ENCODE measurements at regions not wholly inside any gene's neighbourhood (a gene's known extent, or its start where the extent isn't known, plus 50 kb on each side); places are given as distances from the start of the nearest gene placed in this dataset.

DNA sequence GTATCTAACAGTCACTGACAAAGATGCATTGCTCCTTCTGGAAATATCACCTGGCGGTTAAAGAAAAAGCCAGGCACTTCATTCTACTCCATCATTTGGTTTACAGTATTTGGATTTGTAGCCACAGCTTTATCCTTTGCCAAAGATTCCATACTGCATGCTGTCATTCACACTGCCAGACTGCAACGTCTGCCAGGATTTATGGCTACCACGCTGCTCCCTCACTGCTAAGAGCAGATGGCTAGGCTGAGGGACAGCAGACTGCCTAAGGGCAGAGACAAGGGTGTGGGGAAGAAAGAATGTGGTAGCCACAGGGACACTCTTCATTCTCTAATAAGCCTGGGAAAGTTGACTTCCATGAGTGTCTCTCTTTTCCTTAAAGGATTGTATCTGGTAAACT lies 1047.0 kb downstream of the TUSC7 start:
- no peak for DNase-seq
- H3K27me3 ChIP-seq = no peaks in the 10 kb centered on the region
- H3K9me3 ChIP-seq = no peaks in the 10 kb centered on the region
- ATAC-seq = no peak
- no peak overlapping the region for H3K4me3 ChIP-seq
- TF ChIP-seq, protein P1, sequence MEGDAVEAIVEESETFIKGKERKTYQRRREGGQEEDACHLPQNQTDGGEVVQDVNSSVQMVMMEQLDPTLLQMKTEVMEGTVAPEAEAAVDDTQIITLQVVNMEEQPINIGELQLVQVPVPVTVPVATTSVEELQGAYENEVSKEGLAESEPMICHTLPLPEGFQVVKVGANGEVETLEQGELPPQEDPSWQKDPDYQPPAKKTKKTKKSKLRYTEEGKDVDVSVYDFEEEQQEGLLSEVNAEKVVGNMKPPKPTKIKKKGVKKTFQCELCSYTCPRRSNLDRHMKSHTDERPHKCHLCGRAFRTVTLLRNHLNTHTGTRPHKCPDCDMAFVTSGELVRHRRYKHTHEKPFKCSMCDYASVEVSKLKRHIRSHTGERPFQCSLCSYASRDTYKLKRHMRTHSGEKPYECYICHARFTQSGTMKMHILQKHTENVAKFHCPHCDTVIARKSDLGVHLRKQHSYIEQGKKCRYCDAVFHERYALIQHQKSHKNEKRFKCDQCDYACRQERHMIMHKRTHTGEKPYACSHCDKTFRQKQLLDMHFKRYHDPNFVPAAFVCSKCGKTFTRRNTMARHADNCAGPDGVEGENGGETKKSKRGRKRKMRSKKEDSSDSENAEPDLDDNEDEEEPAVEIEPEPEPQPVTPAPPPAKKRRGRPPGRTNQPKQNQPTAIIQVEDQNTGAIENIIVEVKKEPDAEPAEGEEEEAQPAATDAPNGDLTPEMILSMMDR (IDR thresholded peaks at IDR 0.05) = no peak
- TF ChIP-seq POLR2A (IDR thresholded peaks at IDR 0.05) = no peak
- WGBS (ENCODE audit: insufficient coverage, low coverage, low lambda C conversion rate, missing lambda C conversion rate) = 39% methylated on average over 3 of the region's 3 CpGs
- intact Hi-C loops (cut with DNase I) = no loop called here
- no peaks in the 10 kb centered on the region for H3K36me3 ChIP-seq
- no peak overlapping the region for H3K27ac ChIP-seq
- H3K4me1 ChIP-seq = peaks cover 0 to 14% (median 0%) of the 10 kb centered on the region in 4 donors

DNA sequence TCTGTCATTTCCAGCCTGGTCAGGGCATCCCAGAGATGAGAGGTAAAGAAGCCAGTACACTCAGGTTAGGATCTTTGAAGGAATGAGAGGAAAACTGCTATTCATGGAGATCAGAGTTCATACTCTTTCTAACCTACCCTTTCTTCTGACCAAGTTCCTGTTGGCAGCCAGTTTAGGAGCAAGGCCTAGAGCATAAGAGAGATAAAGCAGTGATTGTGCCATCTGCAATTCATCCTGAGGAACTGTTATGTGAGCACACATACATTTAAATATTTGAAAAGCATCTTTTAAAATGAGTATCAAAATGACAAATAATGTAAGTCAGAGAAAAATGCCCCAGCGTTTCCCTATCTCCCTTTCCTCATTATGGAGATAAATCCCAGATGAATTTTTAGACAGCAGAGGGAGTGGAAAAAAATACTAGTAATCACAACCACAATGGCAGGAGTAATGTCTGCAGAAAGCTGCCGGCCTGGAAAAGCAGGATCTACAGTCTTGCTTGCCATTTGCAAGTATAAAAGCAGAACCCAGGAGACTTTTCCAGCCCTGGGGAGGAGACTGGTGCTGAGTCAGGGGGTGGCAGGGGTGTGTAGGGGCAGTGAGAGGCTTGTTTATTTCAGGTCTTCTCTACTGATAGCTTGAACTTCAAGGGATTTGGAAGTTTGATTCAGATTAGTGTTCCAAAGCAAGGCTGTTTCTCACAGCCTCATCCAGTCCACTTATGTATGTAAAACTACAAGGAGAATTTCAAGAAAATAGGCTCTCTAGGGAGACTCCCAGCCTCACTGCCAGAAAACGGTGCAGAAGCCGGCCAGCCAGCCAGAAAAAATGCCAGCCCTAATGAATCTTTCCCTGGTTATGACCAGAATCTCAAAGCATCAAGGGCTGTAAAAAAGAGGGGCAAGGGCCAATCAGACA lies 1052.4 kb downstream of the TUSC7 start:
- intact Hi-C loops (cut with DNase I) = no loop called here
- Histone ChIP-seq H3K4me1 (no peaks in the 10 kb centered on the region), H3K36me3 (no peaks in the 10 kb centered on the region), H3K27me3 (no peaks in the 10 kb centered on the region), H3K27ac (no peak overlapping the region), H3K4me3 (no peak overlapping the region), H3K9me3 (no peaks in the 10 kb centered on the region)
- DNase-seq (no peak), ATAC-seq (no peak)
- TF ChIP-seq POLR2A (IDR thresholded peaks at IDR 0.05) = no peak
- TF ChIP-seq, protein P1 (IDR thresholded peaks at IDR 0.05) = no peak
- 38% methylated on average over 4 of the region's 4 CpGs for WGBS (ENCODE audit: insufficient coverage, low coverage, low lambda C conversion rate, missing lambda C conversion rate)

GRCh38 chr3:117762621-117763037 lies 1053.0 kb downstream of the TUSC7 start:
- Histone ChIP-seq H3K4me1 (no peaks in the 10 kb centered on the region), H3K9me3 (no peaks in the 10 kb centered on the region), H3K27me3 (no peaks in the 10 kb centered on the region), H3K27ac (no peak overlapping the region), H3K4me3 (no peak overlapping the region), H3K36me3 (no peaks in the 10 kb centered on the region)
- WGBS (ENCODE audit: insufficient coverage, low coverage, low lambda C conversion rate, missing lambda C conversion rate) = 28% methylated on average over 3 of the region's 3 CpGs
- DNase-seq (no peak), ATAC-seq (no peak)
- intact Hi-C loops (cut with DNase I) = no loop called here
- TF ChIP-seq POLR2A (IDR thresholded peaks at IDR 0.05) = no peak
- TF ChIP-seq, protein P1 (IDR thresholded peaks at IDR 0.05) = no peak

- Histone ChIP-seq H3K4me3 (no peak overlapping the region), H3K27me3 (no peaks in the 10 kb centered on the region), H3K9me3 (no peaks in the 10 kb centered on the region), H3K4me1 (no peaks in the 10 kb centered on the region), H3K36me3 (no peaks in the 10 kb centered on the region), H3K27ac (no peak overlapping the region)
- WGBS (ENCODE audit: insufficient coverage, low coverage, low lambda C conversion rate, missing lambda C conversion rate) = 42% methylated on average over 4 of the region's 4 CpGs
- intact Hi-C loops (cut with DNase I) = no loop called here
- TF ChIP-seq, protein P1 (IDR thresholded peaks at IDR 0.05) = no peak
- TF ChIP-seq POLR2A (IDR thresholded peaks at IDR 0.05) = no peak
- DNase-seq (no peak), ATAC-seq (no peak)
These were observed 1054.0 kb downstream of the TUSC7 start for GRCh38 chr3:117763561-117763960.

Measured in right lobe of liver (tissue), 6 donors.